OCI-LY1 (cell line): ENCODE measurements at regions not wholly inside any gene's neighbourhood (a gene's known extent, or its start where the extent isn't known, plus 50 kb on each side); places are given as distances from the start of the nearest gene placed in this dataset.

Source experiments
- CTCF ChIP-seq: fragments of 200-600 bp; sonication (generic), shearing (Covaris generic); IDR thresholded peaks from 2 replicates; pipeline ENCODE4 v1.5.1; 2017; ENCODE audit warnings: mild to moderate bottlenecking, antibody characterized with exemption, low read length, moderate library complexity, mixed read lengths
- EZH2 ChIP-seq: fragments of 200-600 bp; sonication (generic), shearing (Covaris generic); IDR thresholded peaks from 2 replicates; pipeline ENCODE4 v1.8.0; 2017; ENCODE audit warnings: borderline replicate concordance, mixed run types, mild to moderate bottlenecking, antibody characterized with exemption, low read length, moderate library complexity, mixed read lengths

GRCh38 chr11:32289701-32290100, 145.6 kb downstream of the WT1 start:
- TF ChIP-seq CTCF = no peak
- TF ChIP-seq EZH2 = no peak
